NCI-H1092 (cell line): ENCODE measurements at regions not wholly inside any gene's neighbourhood (a gene's known extent, or its start where the extent isn't known, plus 50 kb on each side); places are given as distances from the start of the nearest gene placed in this dataset.

ENCODE experiments used
- DNase-seq: peaks from one replicate; lab custom pipeline; 2025; lab: John Stamatoyannopoulos, UW

DNA sequence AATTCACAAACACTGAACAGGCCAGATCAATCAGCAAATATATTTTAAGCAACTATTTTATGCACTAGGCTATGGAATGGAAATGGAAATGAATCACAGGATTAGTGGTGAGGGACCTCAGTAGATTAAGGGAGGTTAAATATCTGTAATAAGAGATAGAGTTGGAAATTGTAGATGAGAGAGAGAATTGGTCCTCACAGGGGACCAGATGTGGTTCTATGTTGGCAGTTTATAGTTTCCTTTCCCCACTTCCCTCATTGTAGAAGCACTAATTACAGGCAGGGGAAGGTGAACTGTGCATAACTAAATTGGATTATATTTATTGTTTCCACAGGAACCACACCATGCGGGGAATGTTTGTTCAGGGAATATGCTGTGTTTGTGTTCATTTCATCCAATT is 496.2 kb downstream of the ARHGEF28 start:
- DNase-seq, result no peak

DNA sequence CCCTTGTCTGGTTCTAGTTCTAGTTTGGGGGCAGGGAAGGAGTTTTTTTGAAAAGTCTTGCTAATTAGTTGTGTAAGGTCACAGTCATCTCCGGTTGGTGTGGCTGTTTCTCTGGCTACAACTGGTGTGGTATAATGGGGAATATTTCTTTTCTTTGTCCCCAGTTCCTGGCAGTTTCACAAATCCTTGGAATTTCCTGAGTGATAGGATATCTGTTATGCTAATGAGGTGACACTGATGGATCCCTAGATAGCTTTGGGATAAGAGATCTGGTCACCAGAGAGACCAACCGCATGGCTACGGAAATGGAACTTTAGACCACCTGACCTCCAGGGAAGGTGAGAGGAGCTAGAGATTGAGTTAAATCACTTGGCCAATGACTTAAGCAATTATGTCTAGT is 494.6 kb downstream of the ARHGEF28 start:
- no peak for DNase-seq

DNA sequence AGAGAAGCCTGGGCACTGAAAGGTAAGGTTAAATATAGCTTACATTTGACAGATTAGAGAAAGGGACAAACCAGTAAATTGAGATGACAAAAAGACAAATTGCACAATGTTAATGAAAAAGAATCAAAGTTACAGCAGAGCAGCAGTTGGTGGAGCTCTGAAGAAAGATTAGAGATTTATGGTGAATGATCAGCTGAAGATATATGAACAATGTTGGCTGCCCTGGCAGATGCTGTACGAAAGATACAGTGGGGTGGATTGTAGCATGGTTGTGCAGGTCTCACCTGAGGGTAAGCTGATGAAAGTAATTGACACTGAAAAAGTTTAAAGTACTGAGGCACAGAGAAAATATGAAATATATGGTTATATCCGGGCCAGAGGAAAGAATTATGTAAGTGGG is 492.1 kb downstream of the ARHGEF28 start:
- no peak for DNase-seq

GRCh38 chr5:74116984-74117383 is 491.0 kb downstream of the ARHGEF28 start:
- DNase-seq, result no peak

DNA sequence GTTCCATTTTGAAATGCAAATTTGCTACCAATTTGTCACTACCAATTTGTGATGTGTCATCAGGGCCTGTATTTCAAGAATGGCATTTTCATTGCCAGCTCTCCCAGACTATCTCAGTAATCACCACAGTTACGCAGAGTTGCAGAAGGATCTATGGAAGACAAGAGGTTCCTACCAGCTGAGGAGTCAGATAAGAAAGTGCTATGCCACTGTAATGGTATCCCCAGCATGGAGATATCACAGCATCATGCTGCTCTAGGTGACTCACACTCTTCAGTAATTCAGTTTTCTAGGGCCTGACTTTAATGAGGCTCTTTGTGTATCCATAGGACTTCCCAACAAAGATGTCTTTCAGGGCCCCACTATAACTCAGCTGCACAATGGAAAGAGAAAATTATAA is 490.3 kb downstream of the ARHGEF28 start:
- DNase-seq, result no peak

GRCh38 chr5:74113927-74114326 is 487.9 kb downstream of the ARHGEF28 start:
- DNase-seq, result no peak

DNA sequence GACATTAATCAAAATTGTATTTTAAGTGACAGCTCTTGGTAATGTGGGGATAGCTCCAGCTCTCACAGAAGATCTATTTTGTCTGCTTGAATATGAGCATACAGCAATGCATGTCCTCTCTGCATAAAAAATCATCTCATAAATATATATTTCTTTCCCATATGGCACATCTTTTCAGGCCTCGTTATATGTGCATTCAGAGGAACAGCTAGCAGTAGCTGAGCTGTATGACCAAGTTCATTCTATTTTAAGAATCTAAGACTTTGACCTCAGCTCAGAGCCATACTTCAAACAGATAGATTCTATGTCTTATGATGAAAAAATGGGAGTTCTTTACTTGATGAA is 487.2 kb downstream of the ARHGEF28 start:
- no peak for DNase-seq

DNA sequence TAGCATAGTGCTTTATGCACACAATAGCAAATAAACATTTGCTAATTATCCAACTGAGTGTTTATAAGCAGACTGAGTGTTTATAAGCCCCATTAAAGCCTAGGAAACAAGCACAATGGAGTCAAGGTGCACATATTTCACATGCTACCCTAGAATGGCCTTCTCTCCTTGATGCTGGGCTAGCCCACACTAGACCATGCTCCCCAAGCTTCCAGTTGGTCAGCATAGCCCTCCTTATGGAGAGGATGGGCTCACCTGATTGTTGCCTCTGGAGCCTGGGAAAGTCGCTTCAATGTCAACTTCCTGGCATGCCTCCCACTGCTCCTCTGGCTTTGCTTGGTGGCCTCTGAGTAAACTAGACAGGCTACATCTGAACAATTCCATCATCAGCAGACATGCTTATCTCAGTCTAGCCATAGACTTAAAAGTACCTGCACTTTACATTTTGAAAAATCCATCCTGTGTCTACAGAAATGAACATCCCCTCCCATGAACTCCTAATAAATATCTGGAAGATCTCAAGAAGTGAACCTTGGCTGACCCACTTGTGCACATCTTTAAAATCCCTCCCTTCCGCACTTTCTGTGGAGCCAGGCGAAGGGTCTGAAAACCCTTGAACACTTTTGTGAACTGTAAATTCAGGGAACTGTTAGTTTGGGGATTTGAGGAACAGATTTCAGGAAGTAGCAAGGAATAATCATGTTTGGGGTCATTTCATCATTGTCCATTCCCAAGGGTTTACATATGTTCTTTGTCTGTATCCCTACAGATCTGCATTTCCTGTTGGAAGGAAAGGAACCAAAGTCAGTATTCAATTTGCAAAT is 486.6 kb downstream of the ARHGEF28 start:
- DNase-seq, result no peak

- DNase-seq, result no peak
Measured at GRCh38 chr5:74111764-74112163, 485.8 kb downstream of the ARHGEF28 start.

DNA sequence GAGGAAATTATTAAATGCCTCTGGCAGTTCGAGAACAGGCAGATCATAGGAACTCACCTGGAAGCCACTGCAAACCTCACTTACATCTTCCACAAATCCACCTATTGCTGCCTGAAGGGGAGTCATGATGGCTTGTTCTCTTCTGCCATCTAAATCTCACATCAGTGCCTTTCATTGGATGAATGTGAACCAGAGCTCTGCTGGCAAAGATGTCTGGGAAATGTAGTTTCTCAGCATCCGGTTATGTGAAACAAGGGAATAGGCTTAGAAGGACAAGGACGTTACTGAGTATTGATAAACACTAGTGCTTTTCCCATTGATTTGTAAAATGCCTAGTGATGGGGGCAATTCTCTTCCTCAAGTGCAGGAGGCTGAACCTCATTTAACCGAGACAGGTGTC is 483.3 kb downstream of the ARHGEF28 start:
- no peak for DNase-seq

DNA sequence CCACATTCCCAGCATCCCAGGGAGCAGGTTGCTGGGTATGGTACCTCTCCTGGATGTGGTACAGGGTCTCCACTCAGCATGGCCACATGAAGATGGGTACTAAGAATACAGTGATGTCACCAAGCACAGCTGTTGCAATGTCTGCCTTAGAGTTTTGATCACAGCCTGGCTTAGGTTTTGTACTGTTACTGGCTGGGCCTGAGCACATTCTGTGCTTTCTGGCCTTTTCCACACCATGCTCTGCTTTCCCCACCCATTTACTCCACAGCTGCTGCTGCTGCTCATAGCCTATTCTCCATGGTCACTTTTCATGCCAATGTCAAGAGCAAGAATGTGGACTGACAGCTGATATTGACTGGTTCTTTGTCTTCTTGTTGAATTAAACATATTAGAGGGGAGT is 481.9 kb downstream of the ARHGEF28 start:
- no peak for DNase-seq

DNA sequence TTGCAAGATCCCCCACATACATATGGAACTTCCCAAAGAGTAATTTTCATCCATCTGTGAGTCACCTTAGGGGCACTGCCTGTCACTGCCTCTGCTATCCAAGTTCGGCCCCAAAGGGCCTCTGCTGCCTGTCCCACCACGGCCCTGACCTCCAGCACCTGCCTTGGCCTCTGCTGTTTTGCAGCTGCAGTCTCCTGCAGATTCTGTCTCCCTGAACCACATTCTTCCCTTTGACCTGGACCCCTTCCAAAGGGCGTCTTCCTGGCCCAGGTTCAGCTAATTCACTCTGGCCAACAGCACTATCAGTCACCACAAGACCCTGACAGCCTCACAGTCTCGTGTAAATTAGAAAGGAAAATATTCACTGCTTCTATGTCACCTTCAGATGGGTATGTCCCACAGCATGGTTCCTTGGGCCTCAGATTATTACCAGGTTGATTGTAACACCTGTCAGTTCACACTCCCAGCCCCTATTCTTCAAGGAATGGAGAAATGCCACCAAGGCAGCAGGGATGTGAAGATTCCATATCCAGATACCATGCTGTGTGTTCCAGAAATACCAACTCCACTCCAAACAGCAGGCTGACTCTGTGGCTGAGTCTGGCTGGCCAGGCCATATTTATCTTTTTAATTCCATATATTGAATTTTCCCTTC is 479.3 kb downstream of the ARHGEF28 start:
- DNase-seq, result no peak

DNA sequence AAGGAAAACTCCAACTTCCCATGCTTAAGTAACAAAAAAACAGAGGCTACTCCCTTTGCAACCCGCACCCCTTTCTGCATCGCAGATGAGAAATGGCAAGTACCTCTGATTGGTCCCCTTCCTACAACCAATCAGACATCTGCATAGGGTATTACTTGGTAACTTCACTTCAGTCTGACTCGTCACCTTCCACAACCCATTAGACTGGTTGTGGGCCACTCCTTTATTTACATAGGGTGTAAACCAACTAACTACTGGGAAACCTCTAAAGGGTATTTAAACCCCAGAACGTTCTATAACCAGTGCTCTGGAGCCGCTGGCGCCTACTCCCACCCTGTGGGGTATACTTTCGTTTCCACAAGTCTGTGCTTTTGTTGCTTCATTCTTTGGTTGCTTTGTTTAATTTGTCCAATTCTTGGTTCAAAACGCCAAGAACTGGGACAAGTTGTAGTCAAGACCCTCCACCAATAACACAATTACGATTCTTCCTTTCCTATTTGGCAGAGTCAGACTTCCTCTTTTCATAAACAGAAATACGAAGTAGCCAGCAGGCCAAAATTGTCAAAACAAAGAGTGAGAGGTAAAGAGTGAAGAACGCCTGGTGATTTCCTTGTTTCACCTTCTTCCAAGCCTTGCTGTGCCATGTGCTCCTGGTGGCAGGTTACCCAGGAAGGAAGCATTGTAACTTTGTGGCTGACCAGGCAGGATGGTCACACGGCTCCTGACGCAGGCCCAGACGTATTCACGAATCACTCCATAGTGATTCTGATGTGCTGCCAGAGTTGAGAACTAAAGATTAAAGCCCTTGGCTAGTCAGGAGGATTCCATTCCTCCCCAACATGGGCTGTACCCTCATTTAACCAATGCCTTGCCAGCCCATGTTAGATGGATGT is 477.4 kb downstream of the ARHGEF28 start:
- no peak for DNase-seq

- no peak for DNase-seq
Measured at GRCh38 chr5:74100268-74100665, 474.3 kb downstream of the ARHGEF28 start.

GRCh38 chr5:74099538-74100267 is 473.7 kb downstream of the ARHGEF28 start:
- no peak for DNase-seq

DNA sequence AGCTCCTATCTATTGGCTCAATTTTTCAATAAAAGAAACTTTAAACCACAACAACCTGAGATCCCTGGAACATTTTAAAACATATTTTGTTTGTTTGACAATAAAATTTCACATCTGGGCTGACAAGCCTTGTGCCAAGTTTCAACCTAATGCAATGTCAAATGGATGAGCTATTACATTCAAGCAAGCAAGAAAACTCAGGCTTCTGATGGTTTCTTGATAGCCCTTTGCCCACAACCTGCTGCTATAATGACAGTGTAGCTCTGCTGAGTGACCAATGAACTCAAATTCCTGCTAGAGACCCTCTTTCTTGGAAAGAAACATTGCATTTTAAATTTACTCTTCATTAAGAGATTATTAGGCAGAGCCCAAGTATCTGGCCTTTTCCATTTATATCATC is 472.9 kb downstream of the ARHGEF28 start:
- DNase-seq, result no peak

DNA sequence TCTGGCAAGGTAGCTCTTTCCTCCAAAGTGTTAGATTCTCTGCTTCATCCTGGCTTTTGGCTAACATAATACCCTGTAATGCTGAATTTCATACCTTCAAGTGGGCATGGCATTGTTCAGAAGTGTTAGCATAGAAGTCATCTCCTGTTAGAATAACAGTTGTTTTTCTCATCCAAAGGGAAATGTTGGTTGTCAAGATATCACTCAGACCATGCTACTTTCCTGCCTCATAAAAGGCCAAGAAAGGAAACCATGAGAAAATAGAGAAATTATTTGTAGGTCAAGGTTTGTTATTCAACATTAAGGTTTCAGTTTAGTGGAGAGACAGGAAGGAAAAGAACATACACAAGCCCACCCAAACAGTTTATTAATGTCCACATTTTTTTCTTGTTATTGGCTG is 472.5 kb downstream of the ARHGEF28 start:
- no peak for DNase-seq

DNA sequence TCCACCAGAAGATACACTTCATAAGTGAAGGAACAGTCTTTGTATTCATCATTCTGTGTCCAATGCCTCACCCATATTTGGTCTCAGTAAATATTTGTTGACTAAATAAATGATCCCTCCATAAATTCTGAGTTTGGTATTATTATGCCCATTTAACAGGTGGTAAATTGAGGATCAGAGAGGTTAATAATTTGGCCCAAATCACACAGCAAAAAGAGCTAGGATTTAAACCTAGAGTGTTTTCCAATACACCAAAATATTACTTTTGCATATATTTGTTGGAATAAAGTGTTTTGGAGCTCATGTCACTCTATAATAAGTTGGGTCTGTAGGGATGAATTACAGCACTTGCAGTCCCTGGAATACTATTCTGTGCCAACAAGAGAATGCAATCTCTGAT is 470.3 kb downstream of the ARHGEF28 start:
- DNase-seq, result no peak

- no peak for DNase-seq
Measured at GRCh38 chr5:74095871-74096270, 469.9 kb downstream of the ARHGEF28 start.

DNA sequence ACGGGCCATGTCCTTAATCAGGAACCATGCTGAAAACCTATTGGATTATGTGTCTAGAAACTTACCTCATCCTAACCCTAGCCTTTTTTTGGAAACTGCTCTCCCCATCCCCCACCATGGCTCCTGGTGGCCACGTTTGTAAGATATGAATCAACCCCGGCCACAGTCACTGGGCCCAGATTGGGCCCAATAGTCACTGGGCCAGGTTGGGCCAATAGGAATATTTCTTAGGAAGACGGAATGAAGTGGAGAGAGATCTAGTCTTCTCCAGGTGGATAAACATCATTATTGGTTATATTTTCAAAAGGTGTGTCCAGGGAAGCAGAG is 468.7 kb downstream of the ARHGEF28 start:
- DNase-seq, result no peak

- DNase-seq, result no peak
Measured at GRCh38 chr5:74094096-74094781, 468.2 kb downstream of the ARHGEF28 start.

DNA sequence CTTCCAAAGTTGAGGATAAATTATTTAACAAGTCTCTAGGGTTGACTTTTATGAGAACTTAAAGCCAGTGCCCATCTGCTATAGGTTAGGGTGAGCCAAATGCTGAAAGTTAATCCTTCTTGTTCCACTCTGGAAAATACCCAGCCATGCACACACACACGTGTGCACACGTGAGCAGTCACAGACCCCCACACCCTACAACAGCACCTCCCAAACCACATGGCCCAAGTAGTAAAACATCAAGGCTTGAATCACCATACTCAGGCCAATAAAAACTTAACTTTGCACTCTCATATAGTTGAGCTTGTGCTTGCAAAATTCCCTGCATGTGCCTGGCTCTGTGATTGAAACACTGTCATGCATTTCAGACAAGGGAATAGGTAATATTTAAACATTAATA is 467.6 kb downstream of the ARHGEF28 start:
- DNase-seq, result no peak
